GM23338 (cell line): ENCODE measurements at regions not wholly inside any gene's neighbourhood (a gene's known extent, or its start where the extent isn't known, plus 50 kb on each side); places are given as distances from the start of the nearest gene placed in this dataset.

Experiments
- ATAC-seq: fragments of 200-7000 bp; cut with Tn5 transposase; 3 replicates; pipeline ENCODE4 v1.9.1; 2020
- DNase-seq: peaks from one replicate; pipeline ENCODE4 v3.0.0-alpha.2; 2015; ENCODE audit warnings: low spot score
- H2AFZ ChIP-seq: fragments of 200-600 bp; sonication (generic); 2 replicates; pipeline ENCODE4 v1.8.0; 2016; ENCODE audit warnings: antibody characterized with exemption, mild to moderate bottlenecking, moderate library complexity
- H3F3A ChIP-seq: fragments of 200-600 bp; sonication (generic); replicated peaks from 2 replicates; pipeline ENCODE4 v1.8.0; 2017; ENCODE audit warnings: antibody characterized with exemption, mixed run types, low read depth
- H3K27ac ChIP-seq: fragments of 200-600 bp; sonication (generic); 2 replicates; pipeline ENCODE4 v1.6.1; 2016; ENCODE audit warnings: low read depth
- H3K27me3 ChIP-seq: fragments of 200-600 bp; sonication (generic); 2 replicates; pipeline ENCODE4 v1.8.0; 2016; ENCODE audit warnings: mild to moderate bottlenecking, mixed run types, moderate library complexity; ENCODE audit not compliant: insufficient read depth
- H3K36me3 ChIP-seq: fragments of 200-600 bp; sonication (generic); 2 replicates; pipeline ENCODE4 v1.8.0; 2016; ENCODE audit warnings: mild to moderate bottlenecking; ENCODE audit not compliant: insufficient read depth
- H3K4me1 ChIP-seq: fragments of 200-600 bp; sonication (generic); 2 replicates; pipeline ENCODE4 v1.8.0; 2016; ENCODE audit warnings: mild to moderate bottlenecking, moderate library complexity; ENCODE audit not compliant: insufficient read depth
- H3K4me2 ChIP-seq: fragments of 200-600 bp; sonication (generic); 2 replicates; pipeline ENCODE4 v1.7.1; 2017; ENCODE audit warnings: mixed run types
- H3K4me3 ChIP-seq: fragments of 200-600 bp; sonication (generic); 2 replicates; pipeline ENCODE4 v1.6.1; 2016; ENCODE audit warnings: mixed run types
- H3K79me2 ChIP-seq: fragments of 200-600 bp; sonication (generic); replicated peaks from 2 replicates; pipeline ENCODE4 v1.8.0; 2017; ENCODE audit warnings: mild to moderate bottlenecking; ENCODE audit not compliant: insufficient read depth
- H3K9me2 ChIP-seq: fragments of 200-600 bp; sonication (generic); 2 replicates; pipeline ENCODE4 v1.8.0; 2017; ENCODE audit not compliant: insufficient read depth
- H4K20me1 ChIP-seq: fragments of 200-600 bp; sonication (generic); replicated peaks from 2 replicates; pipeline ENCODE4 v1.8.0; 2017; ENCODE audit warnings: mild to moderate bottlenecking; ENCODE audit not compliant: insufficient read depth
- H3K27ac Mint-ChIP-seq: 2 replicates; pipeline ENCODE4 v1.8.0; 2020; ENCODE audit warnings: inconsistent platforms, mild to moderate bottlenecking, moderate library complexity, mixed read lengths
- H3K27me3 Mint-ChIP-seq: 3 replicates; pipeline ENCODE4 v1.8.0; 2022; ENCODE audit warnings: low read depth, mild to moderate bottlenecking, moderate library complexity, mixed read lengths, inconsistent platforms; ENCODE audit not compliant: insufficient read depth, poor library complexity
- H3K36me3 Mint-ChIP-seq: 3 replicates; pipeline ENCODE4 v1.8.0; 2021; ENCODE audit warnings: low read depth, mild to moderate bottlenecking, inconsistent platforms, moderate library complexity, mixed read lengths
- H3K4me1 Mint-ChIP-seq: 3 replicates; pipeline ENCODE4 v1.8.0; 2020; ENCODE audit warnings: mild to moderate bottlenecking, inconsistent platforms, mixed read lengths
- H3K4me3 Mint-ChIP-seq: 3 replicates; pipeline ENCODE4 v1.8.0; 2021; ENCODE audit warnings: moderate library complexity, mild to moderate bottlenecking, inconsistent platforms, mixed read lengths
- H3K9me3 Mint-ChIP-seq: 3 replicates; pipeline ENCODE4 v1.8.0; 2020; ENCODE audit warnings: moderate library complexity, mild to moderate bottlenecking, inconsistent platforms, mixed read lengths
- CREB1 ChIP-seq: fragments of 250-450 bp; sonication (Bioruptor Pico); IDR thresholded peaks from 2 replicates; pipeline ENCODE4 v1.5.0; 2020; ENCODE audit warnings: low read depth, mild to moderate bottlenecking, moderate library complexity
- CTCF ChIP-seq, 2 experiments: fragments of 200-600 bp in 1 of 2; sonication (generic) in 1 of 2; conservative IDR thresholded peaks; 2 replicates each; pipeline versions ENCODE4 v1.5.1 to v1.6.1; 2016 to 2017; ENCODE audit warnings: antibody characterized with exemption in 2 of 2, low read depth in 2 of 2, mild to moderate bottlenecking in 2 of 2, moderate library complexity in 1 of 2
- EZH2phosphoT487 ChIP-seq: fragments of 200-600 bp; sonication (generic); IDR thresholded peaks from one replicate; pipeline ENCODE4 v1.8.1; 2018; ENCODE audit warnings: antibody characterized with exemption; ENCODE audit not compliant: unreplicated experiment
- JUNB ChIP-seq: IDR thresholded peaks from one replicate; pipeline ENCODE4 v1.6.1; 2016; ENCODE audit warnings: antibody characterized with exemption; ENCODE audit not compliant: unreplicated experiment
- NANOG ChIP-seq: IDR thresholded peaks from 2 replicates; pipeline ENCODE4 v1.6.1; 2016; ENCODE audit warnings: antibody characterized with exemption, borderline replicate concordance
- POLR2AphosphoS5 ChIP-seq: IDR thresholded peaks from 2 replicates; pipeline ENCODE4 v1.6.1; 2016; ENCODE audit warnings: antibody characterized with exemption, low read depth
- STAT1 ChIP-seq: IDR thresholded peaks from one replicate; pipeline ENCODE4 v1.6.1; 2016; ENCODE audit warnings: antibody characterized with exemption; ENCODE audit not compliant: unreplicated experiment
- ZNF114 ChIP-seq: fragments of 250-450 bp; sonication (Bioruptor Pico); IDR thresholded peaks from 2 replicates; pipeline ENCODE4 v1.5.0; 2020; ENCODE audit warnings: mild to moderate bottlenecking, moderate library complexity
- ZNF331 ChIP-seq: fragments of 250-450 bp; sonication (Bioruptor Pico); IDR thresholded peaks from 2 replicates; pipeline ENCODE4 v1.5.0; 2020; ENCODE audit warnings: low read depth, mild to moderate bottlenecking, moderate library complexity
- ZNF462 ChIP-seq: fragments of 250-450 bp; sonication (Bioruptor Pico); IDR thresholded peaks from 2 replicates; pipeline ENCODE4 v1.5.0; 2020; ENCODE audit warnings: mild to moderate bottlenecking, moderate library complexity
- TF ChIP-seq, protein P1 (sequence below): IDR thresholded peaks from 2 replicates; pipeline ENCODE4 v1.6.1; 2016; ENCODE audit warnings: antibody characterized with exemption

GRCh38 chr18:55743133-55743532 is 155.1 kb upstream of the TCF4 start:
- Histone ChIP-seq H3K36me3 (no peaks in the 10 kb centered on the region), H3K79me2 (no peaks in the 10 kb centered on the region), H3K9me2 (0 out of 2 replicates have a peak, but pooled peaks cover 3% of the 10 kb centered on the region), H3K4me3 (no peak overlapping the region), H2AFZ (no peak overlapping the region), H3F3A (no peaks in the 10 kb centered on the region), H4K20me1 (no peaks in the 10 kb centered on the region), H3K27me3 (no peaks in the 10 kb centered on the region), H3K4me1 (0 out of 2 replicates have a peak, but pooled peaks cover 5% of the 10 kb centered on the region), H3K27ac (no peak overlapping the region), H3K4me2 (no peak overlapping the region)
- Mint-ChIP-seq H3K4me3 (no peak overlapping the region), H3K4me1 (peaks cover 10% of the 10 kb centered on the region), H3K36me3 (no peaks in the 10 kb centered on the region), H3K27me3 (peaks cover 2% of the 10 kb centered on the region), H3K9me3 (no peaks in the 10 kb centered on the region), H3K27ac (no peak overlapping the region)
- TF ChIP-seq, protein P1, sequence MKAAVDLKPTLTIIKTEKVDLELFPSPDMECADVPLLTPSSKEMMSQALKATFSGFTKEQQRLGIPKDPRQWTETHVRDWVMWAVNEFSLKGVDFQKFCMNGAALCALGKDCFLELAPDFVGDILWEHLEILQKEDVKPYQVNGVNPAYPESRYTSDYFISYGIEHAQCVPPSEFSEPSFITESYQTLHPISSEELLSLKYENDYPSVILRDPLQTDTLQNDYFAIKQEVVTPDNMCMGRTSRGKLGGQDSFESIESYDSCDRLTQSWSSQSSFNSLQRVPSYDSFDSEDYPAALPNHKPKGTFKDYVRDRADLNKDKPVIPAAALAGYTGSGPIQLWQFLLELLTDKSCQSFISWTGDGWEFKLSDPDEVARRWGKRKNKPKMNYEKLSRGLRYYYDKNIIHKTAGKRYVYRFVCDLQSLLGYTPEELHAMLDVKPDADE: no peak
- no peak for ATAC-seq
- no peak for DNase-seq

DNA sequence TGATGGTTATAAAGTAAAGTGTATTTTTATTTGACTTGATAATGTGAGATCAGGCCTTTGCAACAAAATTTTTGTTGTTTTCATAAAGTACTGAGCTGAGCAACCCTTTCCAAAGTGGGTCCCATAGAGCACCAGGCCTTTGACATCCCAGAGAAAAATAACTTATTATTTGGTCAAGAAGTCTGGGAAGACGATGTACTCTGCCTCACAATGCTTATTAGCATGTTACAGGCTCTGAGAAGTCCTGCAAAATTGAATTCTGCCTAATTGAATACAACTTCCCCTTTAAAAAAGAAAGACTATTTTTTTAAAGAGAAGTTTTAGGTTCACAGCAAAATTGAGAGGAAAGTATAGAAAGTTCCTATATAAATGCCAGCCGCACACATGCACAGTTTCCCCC is 151.5 kb upstream of the TCF4 start:
- Histone ChIP-seq H2AFZ (no peak overlapping the region), H3K79me2 (no peaks in the 10 kb centered on the region), H3F3A (no peaks in the 10 kb centered on the region), H3K9me2 (0 out of 2 replicates have a peak, but pooled peaks cover 3% of the 10 kb centered on the region), H3K4me1 (no peaks in the 10 kb centered on the region), H3K27ac (no peak overlapping the region), H3K4me2 (no peak overlapping the region), H3K36me3 (no peaks in the 10 kb centered on the region), H4K20me1 (no peaks in the 10 kb centered on the region), H3K27me3 (no peaks in the 10 kb centered on the region), H3K4me3 (no peak overlapping the region)
- H3K27me3 Mint-ChIP-seq: no peaks in the 10 kb centered on the region
- H3K36me3 Mint-ChIP-seq: no peaks in the 10 kb centered on the region
- no peak overlapping the region for H3K27ac Mint-ChIP-seq
- no peaks in the 10 kb centered on the region for H3K9me3 Mint-ChIP-seq
- DNase-seq (no peak), ATAC-seq (no peak)
- H3K4me3 Mint-ChIP-seq: no peak overlapping the region
- no peaks in the 10 kb centered on the region for H3K4me1 Mint-ChIP-seq
- TF ChIP-seq EZH2phosphoT487 (no peak), JUNB (no peak), POLR2AphosphoS5 (no peak), ZNF462 (no peak), CREB1 (CRISPR knock-in tag) (no peak), ZNF331 (CRISPR knock-in tag) (no peak), CTCF (conservative IDR thresholded peaks at IDR 0.05; ENCODE audit: low read depth in 2 of 2) (no peak), STAT1 (no peak), ZNF114 (no peak), NANOG (no peak)
- TF ChIP-seq, protein P1: no peak
